HG03460 (cell line): ENCODE measurements at regions not wholly inside any gene's neighbourhood (a gene's known extent, or its start where the extent isn't known, plus 50 kb on each side); places are given as distances from the start of the nearest gene placed in this dataset.
"Not testable (repeated sequence)": the region's sequence is repeated elsewhere in the genome, so short reads cannot be mapped to it uniquely, and the experiment has no call there.

Experiments used
- ATAC-seq: cut with Tn5 transposase; IDR thresholded peaks from one replicate; pipeline ENCODE4 v1.9.1; 2021; ENCODE audit not compliant: unreplicated experiment

- ATAC-seq = not testable (repeated sequence)
These were observed 293.0 kb upstream of the ZNF337 start for GRCh38 chr20:25989686-25990085.

DNA sequence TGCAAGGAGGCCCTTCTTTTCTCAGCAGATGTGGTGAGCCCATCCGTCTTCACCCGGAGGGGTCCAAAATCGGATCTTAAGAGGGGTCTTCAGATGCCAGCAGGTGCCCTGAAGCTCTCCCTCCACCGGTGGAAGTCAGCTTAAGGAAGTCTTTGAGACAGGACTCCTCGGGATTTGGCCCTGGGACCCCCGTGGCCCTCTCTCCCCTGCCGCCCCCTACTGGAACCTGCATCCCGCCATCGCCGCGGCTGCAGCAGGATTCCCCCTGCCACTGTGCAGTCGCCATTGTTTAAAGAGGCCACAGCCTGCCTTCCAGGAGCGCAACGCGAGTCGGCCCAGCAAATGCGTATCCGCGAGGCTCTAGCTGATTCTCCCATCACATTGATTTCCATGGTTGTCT lies 292.5 kb upstream of the ZNF337 start:
- no peak for ATAC-seq

DNA sequence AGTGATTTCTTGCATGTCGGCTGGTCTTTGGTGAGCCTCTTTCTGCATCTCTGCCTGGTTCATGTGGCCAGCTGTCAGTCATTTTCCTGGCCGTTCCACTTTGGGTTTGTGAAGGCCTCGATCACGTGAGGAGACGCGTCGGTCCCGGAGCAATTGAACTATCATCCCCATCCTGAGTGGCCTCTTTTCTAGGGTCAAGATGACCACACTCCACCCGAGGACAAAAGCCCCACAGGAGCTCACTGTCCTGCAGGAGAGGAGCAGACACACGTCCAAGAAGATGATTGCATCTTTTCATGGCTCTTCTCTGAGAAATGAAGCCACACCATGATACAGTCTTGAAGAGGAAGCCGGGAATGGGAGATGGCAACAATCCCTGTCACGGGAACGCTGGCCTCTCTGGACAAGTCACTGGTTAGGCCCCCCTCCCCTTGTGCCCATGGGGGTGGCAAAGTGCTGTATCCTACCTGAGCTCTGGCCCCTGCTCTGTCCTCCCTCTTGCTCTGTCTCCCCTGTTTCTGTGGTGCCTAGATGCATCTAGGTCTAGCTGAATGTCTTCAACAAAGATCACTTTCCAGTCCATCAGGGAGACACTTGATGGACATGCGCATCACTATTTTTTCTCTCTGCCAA lies 291.4 kb upstream of the ZNF337 start:
- not testable (repeated sequence) for ATAC-seq

GRCh38 chr20:25987073-25987927 lies 290.6 kb upstream of the ZNF337 start:
- ATAC-seq = peak; percentile 79

DNA sequence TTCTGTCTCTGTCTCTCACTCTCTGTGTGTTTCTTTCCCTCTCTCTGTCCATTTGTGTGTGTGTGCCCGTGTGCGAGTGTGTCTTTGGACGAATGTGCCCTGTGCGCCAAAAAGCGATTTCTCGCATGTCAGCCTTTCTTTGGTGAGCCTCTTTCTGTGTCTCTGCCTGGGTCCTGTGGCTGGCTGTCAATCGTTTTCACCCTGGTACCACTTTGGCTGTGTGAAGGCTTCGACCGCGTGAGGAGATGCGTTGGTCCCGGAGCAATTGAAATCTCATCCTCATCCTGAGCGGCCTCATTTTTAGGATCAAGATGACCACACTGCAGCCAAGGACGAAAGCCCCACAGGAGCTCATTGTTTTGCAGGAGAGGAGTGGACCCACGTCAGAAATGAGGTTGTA lies 288.9 kb upstream of the ZNF337 start:
- no peak for ATAC-seq

- no peak for ATAC-seq
These were observed 288.3 kb upstream of the ZNF337 start for GRCh38 chr20:25984933-25985332.

DNA sequence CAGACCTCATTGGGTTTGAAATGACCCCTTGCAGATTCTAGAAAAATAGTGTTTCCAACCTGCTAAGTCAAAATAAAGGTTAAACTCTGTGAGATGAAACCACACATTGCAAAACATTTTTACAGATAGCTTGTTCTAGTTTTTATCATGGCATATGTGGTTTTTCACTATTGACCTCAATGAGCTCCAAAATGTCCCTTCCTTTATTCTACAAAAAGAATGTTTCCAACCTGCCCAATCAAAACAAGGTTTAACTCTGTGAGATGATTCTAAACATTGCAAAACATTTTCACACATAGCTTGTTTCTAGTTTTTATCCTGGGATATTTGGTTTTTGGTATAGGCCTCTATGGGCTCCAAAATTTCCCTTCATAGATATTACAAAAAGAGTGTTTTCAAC lies 286.0 kb upstream of the ZNF337 start:
- ATAC-seq = not testable (repeated sequence)

- not testable (repeated sequence) for ATAC-seq
These were observed 282.0 kb upstream of the ZNF337 start for GRCh38 chr20:25978450-25979190.

DNA sequence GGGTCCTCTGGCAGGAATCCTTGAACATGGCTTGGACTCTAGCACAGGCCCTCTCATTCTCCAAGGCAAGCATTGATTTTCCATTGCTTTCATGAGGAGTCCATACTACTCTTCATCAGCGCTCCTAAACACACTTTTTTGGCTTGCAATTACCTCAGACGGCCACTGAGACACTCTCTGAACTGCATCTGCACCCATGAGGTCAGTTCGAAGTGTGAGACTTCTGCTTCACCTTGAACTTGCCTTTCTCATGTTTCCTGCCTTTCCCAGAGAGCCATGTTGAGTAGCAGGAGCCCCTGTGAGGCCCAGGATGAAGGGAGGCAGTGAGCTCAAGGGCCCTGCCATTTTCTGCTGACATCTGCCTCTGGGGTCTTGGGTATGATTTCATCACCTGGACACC lies 279.2 kb upstream of the ZNF337 start:
- ATAC-seq = not testable (repeated sequence)

- ATAC-seq = not testable (repeated sequence)
These were observed 268.6 kb upstream of the ZNF337 start for GRCh38 chr20:25965203-25965602.

GRCh38 chr20:25953876-25954275 lies 257.2 kb upstream of the ZNF337 start:
- not testable (repeated sequence) for ATAC-seq

DNA sequence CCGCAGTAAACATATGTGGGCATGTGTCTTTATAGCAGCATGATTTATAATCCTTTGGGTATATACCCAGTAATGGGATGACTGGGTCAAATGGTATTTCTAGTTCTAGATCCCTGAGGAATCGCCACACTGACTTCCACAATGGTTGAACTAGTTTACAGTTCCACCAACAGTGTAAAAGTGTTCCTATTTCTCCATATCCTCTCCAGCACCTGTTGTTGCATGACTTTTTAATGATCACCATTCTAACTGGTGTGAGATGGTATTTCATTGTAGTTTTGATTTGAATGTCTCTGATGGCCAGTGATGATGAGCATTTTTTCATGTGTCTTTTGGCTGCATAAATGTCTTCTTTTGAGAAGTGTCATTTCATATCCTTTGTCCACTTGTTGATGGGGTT lies 238.6 kb upstream of the ZNF337 start:
- ATAC-seq = not testable (repeated sequence)

DNA sequence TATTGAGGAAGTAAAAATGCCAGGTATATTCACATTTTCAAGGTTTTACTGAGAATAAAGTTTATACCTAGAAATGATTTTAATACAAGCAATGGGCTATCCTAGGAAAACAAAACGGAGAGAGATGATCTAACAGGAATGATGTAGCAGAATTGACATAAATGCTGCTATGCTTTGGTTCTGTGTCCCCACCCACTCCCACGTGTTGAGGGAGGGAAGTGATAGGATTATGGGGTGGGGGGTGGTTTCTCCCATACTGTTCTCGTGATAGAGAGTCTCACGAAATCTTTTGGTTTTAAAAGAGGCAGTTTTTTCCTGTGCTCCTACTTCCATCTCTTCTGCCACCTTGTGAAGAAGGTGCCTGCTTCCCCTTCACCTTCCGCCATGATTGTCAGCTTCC lies 236.2 kb upstream of the ZNF337 start:
- ATAC-seq = not testable (repeated sequence)

- not testable (repeated sequence) for ATAC-seq
These were observed 235.5 kb upstream of the ZNF337 start for GRCh38 chr20:25932170-25932569.

GRCh38 chr20:25902321-25902720 lies 205.7 kb upstream of the ZNF337 start:
- ATAC-seq = not testable (repeated sequence)

GRCh38 chr20:25898663-25899062 lies 202.0 kb upstream of the ZNF337 start:
- ATAC-seq = not testable (repeated sequence)

- ATAC-seq = not testable (repeated sequence)
These were observed 182.4 kb upstream of the ZNF337 start for GRCh38 chr20:25879096-25879495.

DNA sequence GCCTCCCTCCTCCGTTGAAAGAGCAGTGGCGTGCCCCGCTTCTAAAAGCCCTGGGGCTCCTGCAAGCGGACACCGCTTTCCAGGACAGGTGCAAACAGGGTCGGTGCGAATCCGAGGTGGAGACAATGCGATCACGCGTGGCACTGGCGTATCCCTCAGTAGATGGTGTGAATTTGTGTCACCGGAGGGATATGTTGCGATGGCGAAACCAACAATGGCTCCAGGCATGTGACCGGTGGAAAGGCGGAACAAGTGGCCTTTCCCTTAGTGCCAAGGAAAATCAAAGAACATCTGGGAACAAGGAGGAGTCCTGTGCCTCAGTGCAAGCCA lies 172.0 kb upstream of the ZNF337 start:
- ATAC-seq = not testable (repeated sequence)

DNA sequence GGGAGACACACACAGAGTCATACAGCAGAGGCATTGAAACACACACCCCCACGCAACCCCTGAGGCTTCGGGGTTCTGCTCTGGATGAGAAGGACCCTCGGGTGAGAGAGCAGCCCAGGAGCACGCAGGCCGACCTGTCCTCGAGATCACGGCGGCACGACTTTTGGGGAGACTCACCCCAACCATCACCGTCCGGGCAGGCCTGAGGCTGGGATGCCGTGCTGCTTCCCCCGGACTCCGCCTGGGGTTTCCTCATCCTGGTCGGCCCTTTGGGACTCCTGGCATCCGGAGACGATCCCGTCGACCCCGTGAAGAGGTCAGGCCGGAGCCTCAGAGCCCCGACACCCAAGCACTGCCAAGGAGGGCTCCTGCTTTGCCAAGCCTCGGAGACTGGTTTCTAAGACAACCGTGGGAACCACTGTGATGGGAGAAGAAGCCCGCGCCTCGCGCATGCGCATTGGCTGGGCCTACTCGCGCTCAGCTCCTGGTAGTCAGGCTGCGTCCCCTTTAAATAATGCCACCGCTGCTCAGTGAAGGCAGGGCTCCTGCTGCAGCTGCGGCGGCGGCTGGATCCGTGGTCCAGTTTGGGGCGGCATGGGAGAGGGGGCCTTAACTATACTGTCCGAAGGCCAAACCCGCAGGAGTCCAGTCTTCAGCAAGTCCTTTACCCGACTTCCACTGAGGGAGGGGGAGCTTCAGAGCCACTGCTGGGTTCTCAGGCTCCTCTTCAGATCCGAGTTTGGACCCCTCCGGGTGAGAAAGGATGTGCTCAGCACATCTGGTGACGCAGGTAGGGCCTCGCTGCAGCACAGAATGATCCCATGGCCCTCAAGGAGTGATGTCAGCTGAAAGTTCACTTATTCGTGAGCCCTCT lies 171.4 kb upstream of the ZNF337 start:
- ATAC-seq = no peak

DNA sequence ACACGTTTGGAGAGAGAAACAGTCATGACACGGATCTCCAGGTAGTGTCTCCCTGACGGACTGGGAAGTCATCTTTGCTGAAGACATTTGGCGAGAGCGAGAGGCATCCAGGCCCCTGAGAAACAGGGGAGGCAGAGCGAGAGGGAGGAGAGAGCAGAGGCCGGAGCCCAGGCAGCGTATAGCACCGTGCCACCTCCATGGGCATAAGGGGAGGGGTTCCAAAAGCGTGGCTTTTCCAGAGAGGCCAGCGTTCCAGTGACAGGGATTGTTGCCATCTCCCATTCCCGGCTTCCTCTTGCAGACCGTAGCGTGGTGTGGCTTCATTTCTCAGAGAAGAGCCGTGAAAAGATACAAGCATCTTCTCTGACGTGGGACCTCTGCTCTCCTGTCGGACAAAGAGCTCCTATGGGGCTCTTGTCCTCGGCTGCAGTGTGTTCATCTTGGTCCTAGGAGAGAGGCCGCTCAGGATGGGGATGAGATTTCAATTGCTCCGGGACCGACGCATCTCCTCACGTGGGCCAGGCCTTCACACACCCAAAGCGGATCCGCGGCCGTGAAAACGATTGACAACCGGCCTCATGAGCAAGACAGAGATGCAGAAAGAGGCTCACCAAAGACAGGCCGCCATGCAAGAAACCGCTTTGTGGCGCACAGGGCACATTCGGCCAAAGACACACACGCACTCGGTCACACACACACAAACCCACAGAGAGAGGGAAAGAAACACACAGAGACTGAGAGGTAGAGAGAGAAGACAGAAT lies 170.5 kb upstream of the ZNF337 start:
- ATAC-seq = not testable (repeated sequence)
